Epithelial cell of prostate (primary cell): ENCODE measurements at regions not wholly inside any gene's neighbourhood (a gene's known extent, or its start where the extent isn't known, plus 50 kb on each side); places are given as distances from the start of the nearest gene placed in this dataset.

Source experiments
- DNase-seq: peaks from one replicate; pipeline ENCODE4 v3.0.0-alpha.2; 2011; ENCODE audit warnings: low read depth, low spot score
- H3K27ac ChIP-seq: fragments of 450-650 bp; 2 replicates; pipeline ENCODE4 v1.5.1; 2017; ENCODE audit warnings: mild to moderate bottlenecking

DNA sequence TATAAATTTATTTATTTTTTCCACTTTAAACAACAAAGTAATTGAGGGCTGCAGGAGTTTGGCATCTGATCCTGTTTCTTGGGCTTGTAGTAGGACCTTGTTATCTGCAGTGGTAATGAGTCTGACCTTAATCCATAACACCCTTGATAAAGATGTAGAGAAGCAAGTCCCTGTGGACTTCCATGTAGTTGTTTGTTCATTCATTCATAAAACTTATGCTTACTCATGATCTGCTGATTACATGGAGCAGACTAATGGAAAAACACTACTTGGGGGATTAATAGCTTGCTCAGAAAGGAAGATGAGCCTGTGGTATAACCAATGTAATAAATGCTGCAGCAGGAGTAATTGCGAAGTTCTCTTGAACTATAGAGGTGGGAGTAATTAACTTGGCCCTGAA, 271.5 kb upstream of the TBL1XR1 start:
- DNase-seq, result no peak
- no peak overlapping the region for H3K27ac ChIP-seq

DNA sequence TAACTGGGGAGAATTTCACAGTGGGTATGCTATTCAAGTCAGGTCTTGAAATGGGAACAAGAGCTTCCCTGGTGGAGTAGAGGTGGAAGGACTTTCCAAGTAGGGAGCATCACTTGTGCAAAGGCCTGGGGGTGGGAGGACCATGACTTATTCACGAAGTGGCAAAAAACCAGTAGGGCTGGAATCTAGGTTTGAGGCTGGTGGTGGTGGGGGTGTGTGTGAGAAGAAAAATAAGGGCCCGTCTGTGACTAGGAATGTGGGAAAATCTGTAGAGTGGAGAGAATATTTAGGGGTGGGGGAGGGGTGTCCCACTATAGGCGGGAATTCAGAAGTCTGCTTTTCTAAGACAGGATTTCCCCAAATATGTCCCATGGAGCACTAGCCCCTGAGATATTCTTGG, 271.9 kb upstream of the TBL1XR1 start:
- DNase-seq, result no peak
- H3K27ac ChIP-seq, result no peak overlapping the region

DNA sequence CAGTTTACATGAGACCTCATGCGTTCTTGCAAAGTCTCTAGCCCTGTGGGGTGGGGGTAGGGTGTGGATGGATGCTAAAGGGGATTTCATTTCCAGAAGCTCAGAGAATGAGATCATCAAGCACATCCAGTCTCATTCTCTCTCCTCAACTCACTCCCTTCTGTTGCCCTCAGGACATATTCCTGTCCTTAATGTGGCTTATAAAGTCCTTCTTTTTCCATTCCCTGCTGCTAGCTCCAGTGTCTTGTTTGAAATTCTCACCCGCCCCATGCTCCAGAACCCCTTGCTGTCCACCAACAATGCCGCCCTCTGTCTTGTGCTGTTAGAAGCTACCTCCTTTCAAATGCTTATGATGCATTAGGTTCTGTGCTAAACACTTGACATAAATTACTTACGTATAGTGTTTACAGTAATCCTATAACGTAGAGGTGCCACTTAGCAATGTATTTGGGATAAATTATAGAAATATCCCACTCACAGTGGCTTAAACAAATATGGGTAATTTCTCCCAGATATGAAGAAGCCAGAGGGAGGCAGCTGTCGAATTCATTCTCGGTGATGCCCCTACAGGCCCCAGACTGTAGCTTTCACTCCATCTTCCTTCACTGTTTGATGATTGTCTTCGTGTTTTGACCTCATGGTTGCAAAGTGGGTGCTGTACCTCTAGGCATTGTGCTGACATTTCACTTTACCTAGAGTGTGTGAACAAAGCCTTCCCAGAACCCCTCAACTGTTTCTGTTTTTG, 273.1 kb upstream of the TBL1XR1 start:
- H3K27ac ChIP-seq, result no peak overlapping the region
- no peak for DNase-seq

DNA sequence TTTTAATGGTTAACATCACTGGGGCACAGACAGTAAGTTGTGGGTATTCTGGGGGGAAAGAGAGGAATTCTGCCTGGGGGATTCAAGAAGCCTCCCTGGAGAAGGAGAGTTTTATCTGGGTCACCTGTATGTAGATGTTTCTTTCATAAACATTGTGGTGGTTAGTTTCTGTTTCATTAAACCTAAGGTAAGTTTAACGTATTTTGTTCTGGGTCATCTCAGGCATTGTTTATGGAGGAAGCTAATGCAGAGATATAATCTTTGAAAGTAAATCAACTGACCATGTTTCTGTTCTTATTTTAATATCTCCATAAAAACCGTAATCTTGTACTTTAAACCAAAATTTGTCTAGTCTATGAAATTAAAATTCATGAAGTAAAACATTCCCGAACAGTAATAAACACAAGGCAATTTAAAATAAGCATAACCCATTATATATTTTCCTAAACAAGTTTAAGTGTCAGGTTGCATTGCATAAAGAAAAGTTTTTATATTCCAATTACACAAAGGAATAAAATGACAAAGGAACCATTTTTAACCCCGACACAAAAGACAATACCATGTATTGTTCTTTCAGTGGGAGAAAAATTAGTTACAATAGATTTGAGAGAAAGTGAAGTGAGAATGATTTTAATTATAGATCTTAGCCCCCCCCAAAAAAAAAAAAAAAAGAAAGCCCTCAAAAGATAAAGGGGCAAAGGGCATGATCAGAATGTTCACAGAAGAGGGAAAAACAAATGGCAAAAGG, 274.6 kb upstream of the TBL1XR1 start:
- no peak for DNase-seq
- H3K27ac ChIP-seq, result no peak overlapping the region

DNA sequence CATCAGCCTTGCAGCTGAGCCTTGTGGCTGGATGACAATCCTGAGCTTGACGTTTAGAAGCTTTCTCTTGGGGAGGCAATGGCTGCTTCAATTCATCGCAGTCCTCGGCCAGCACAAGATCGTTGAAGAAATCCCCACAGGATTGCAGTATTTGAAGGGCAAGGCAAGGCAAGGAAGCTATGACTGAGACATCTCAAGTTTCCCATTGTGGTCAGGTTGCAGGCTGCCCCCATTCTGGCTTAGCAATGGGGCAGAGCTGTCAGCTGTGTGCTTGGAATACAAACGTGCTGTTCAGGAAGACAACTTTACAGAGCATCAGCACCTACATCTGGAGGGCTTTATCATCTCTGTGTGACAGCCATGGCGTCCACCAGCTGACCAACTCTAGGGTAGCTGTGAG, 275.9 kb upstream of the TBL1XR1 start:
- no peak for DNase-seq
- H3K27ac ChIP-seq, result no peak overlapping the region

DNA sequence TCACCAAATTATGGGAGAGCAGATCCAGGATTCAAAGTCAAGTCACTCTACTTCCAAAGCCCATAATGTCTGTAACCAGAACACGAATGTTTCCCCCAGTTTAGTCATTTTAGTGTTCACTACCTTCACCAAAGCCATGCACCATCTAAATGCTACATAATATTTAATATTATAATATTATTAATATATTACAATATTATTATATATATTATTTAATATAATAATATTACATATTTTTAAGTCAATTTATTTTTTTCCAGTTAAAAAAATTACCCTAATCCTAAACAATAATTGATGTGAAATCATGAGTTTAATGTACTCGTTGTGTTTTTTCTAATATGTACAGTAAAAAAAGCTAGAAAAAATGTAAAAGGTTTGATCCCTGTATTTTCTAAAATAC, 276.6 kb upstream of the TBL1XR1 start:
- H3K27ac ChIP-seq, result no peak overlapping the region
- DNase-seq, result no peak

DNA sequence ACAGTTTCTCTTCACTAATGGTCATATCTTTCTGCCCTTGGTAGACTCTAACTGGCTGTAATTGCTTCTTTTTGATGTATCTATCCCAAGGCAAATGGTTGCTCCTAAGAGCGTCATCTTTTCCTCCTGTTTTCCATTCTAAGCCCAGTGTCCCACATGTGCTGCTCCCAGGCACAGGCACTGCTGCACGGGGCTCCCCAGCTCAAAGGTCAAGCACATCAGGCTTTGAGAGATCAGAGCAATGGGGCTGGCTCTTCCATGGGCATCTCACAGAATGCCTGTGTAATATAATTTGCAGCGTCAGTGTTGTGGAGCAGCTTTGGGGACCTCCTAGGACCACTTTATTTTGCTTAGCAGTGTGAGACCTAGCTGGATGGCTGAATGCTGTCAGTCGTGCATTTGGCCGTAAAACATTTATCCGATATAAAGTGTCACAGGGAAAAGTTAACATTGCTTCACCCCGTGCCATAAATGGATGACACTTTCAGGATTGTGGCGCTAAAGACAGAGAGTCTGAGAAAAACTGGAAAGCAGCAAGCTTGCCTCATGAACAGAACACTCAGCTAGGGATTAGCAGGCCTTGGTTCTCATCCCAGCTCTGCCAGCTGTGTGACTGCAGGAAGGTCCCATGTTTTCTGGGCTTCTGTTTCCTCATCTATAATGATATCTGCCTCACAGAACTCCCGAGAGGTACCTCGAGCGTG, 277.5 kb upstream of the TBL1XR1 start:
- H3K27ac ChIP-seq, result no peak overlapping the region
- no peak for DNase-seq

DNA sequence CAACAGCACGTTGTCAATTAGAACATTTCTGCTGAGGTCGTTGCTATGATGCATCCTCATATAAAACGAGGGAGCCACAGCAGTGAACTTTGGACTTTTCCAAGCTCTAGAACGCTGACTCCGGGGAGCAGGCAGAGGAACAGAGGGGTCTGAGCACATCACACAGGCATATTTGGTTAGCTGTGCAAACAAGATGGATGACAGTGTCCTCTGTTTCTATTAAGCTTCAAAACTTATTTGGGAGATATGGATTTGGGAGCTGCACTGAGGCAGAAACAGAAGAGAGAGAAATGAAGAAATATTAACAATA, 278.0 kb upstream of the TBL1XR1 start:
- no peak for DNase-seq
- no peak overlapping the region for H3K27ac ChIP-seq

DNA sequence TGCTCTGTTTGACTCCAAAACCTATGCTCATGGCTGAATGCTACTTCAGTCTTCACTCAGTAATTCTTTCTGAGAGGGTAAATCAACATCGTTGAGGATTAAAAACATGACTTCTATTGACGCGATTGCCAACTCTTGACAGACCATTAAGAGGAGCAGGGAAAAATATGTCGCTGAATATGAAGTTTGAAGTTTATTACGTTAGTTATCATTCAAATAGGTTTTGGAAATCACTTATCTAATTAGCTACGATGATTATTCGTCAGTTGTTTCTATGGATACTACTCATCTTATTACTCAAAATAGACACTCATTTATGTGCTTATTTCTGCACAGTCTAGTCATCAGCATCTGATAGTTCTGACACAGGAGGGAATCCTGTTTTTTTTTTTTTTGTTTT, 279.2 kb upstream of the TBL1XR1 start:
- no peak overlapping the region for H3K27ac ChIP-seq
- no peak for DNase-seq

DNA sequence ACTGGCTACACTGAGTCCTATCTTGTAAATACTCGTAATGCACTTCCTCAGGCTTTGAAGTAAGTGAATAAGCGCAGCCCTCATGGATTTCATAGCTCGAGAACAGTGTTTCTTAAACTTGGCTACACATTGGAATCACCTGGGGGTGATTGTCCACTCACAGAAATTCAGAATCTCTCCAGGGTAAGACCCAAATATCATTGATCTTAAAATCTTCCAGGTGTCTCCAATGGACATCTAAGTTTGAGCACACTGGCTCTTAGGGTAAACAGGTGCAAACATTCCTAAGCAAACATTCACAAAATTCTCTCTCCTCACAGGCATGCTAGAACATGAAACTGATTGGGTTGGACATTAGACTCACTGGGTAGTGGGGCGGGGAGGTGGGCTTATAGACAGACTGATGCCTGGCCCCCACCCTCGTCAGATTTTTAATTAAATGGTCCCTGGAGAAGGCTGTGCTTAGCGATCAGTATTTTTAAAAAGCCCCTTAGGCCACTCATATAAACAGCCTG, 279.7 kb upstream of the TBL1XR1 start:
- DNase-seq, result no peak
- peak overlapping the region; percentile 95 for H3K27ac ChIP-seq

DNA sequence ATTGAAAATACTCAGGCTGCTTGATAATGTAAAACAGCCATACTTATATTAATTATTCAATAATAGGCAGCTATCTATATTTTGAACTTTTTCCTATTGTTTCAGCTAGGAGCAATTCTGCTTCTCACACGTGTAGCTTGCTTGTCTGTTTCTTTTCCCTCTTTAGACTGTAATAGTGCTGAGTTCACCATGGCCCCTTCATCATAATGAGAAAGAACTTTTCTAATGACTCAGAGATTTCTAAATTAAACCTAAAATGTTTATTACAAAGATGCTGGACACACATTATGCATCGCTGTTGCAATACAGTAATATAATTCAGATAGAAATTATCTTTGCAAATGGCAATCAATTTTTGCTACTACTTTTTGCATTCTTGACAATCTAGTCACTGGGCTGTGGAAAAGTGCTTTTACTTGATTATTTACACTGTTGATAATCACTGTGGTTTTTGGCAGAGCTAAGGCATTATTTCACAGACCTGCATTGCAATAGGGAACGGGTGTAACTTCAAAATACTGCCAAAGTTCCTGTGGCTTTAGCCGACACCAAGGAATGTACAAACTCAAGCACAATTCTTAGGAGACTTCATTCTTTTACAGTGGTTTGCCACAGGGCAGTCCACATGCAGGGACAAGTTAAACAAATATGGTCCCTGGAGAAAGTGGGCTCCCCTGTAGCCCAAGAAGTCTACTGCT, 281.0 kb upstream of the TBL1XR1 start:
- peak; percentile 98 for DNase-seq

DNA sequence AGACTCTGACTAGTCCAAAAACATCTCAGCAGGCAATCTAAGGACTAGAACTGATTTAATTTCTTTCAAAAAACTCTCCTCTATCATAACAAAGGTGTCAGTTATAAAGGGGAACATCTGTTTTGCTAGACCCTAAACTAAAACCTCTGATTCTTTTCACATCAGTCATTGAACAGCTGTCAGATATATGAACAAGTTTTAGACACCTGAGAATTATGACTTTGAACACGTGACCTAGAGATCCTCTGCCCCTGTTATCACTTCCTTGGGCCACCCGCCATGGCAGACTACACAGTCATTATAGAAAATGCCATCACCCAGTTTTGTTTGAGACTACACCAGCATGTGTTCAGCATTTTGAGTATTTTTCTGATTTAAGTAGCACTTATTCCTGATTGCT, 282.3 kb upstream of the TBL1XR1 start:
- no peak for DNase-seq
- H3K27ac ChIP-seq, result peak overlapping the region; percentile 95

More for the DNA sequence above, 281.0 kb upstream of the TBL1XR1 start:
- peak overlapping the region; percentile 95 for H3K27ac ChIP-seq

DNA sequence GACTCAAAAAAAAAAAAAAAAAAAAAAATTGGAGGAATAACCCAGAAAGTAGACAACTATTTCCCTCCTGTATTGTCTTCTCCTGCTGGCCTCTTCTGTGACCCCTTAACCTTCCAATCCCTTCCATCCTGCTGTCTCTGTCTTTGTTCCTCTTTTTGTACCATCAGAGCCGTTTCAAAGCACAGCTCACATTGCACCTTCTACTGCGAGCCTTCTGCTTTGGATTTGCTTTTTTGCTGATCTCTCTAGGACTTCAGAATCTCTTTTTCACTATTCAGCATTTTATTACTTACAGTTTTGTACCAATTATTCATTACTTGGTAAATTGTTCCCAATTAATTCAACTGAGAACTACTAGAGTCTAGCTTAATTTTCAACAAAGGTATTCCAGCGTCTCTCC, 284.0 kb upstream of the TBL1XR1 start:
- DNase-seq, result no peak
- no peak overlapping the region for H3K27ac ChIP-seq

DNA sequence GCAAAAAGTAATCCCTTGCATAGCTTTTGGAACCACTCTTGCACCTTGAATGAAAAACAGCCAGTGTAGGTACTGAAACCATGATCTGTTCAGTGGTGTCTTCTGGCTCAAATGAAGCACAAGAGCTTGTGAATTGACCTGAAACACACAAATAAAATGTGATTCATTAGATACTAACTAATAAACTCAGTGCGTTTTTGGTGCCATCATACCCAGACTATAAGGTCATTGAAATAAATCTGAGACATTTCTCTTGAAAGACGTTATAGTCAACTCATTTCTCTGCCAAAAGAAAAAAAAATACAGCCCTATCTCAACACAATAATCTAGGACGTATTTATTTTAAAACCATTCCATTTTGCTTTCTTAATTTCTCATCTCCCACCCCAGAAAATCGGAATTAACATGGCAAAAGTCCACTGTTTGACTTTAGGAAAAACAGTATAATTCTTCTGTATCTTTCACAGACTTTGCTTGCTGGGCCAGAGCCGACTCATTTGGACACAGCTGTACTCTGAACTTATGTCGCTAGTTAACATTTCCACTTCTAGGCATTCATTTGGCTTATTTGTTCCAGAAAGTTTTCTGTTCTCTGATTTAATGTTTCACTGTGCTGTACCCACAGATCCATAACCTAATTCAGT, 284.9 kb upstream of the TBL1XR1 start:
- peak overlapping the region; percentile 65 for H3K27ac ChIP-seq
- DNase-seq, result peak; percentile 22

DNA sequence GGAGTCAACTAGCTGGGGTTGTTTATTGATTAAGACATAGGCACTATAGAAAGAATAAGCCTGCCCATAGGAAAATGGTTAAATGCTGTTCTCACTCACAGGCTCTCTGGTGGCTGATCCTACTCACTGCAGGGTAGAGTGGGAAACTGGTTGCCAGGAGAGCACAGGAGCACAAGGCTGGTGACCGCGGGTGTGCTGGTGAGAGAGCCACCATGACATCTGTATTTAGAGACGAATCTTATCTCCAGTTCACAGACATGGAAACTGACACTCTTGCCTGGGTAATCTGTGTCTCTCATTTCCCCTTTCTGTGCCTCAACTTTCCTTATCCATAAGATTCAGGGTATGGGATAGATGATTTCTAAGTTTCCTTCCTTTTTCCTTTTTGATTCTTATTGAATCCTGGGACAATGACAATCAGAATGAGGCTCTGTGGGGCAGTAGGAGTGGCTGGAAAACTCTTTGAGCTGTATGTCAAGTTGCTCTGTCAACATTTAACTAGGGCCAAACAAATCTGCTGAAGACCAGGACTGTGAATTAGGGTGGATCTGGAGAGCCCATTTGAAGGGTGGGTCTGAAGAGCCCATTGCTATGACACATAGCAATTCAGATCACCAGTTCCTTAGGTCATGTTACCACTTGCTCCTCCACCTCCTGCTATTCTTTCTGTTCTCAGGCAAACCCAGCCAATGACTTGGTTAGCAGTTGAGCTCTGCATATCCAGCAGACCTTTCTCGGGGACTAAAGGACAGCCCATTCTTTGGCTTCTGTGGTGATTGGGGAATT, 286.1 kb upstream of the TBL1XR1 start:
- peak; percentile 78 for DNase-seq
- H3K27ac ChIP-seq, result peak overlapping the region; percentile 65

DNA sequence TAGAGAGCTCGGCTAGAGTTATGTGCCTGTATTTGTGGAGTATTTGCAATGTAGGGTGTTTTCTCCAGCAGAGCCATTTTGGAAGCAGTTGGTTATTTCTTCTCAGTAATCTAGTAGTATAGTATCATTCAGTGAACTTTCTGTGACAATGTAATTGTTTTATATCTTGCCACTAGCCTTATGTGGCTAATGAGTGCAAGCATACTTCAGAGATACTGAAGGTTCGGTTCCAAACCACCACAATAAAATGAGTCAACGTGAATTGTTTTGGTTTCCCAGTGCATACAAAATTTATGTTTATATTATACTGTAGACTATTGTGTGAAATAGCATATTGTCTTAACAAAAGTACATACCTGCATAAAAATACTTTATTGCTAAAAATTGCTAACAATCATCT, 286.9 kb upstream of the TBL1XR1 start:
- peak overlapping the region; percentile 65 for H3K27ac ChIP-seq
- no peak for DNase-seq

DNA sequence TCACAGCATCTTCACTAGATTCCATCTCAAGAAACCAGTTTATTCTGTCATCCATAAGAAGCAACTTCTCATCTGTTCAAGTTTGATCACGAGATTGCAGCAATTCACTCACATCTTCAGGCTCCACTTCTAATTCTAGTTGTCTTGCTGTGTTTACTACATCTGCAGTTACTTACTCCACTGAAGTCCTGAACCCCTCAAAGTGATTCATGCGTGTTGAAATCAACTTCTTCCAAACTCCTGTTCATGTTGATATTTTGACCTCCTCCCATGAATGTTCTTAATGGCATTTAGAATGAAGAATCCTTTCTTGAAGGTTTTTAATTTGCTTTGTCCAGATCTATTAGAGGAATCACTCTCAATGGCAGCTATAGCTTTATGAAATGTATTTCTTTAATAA, 287.6 kb upstream of the TBL1XR1 start:
- DNase-seq, result no peak

DNA sequence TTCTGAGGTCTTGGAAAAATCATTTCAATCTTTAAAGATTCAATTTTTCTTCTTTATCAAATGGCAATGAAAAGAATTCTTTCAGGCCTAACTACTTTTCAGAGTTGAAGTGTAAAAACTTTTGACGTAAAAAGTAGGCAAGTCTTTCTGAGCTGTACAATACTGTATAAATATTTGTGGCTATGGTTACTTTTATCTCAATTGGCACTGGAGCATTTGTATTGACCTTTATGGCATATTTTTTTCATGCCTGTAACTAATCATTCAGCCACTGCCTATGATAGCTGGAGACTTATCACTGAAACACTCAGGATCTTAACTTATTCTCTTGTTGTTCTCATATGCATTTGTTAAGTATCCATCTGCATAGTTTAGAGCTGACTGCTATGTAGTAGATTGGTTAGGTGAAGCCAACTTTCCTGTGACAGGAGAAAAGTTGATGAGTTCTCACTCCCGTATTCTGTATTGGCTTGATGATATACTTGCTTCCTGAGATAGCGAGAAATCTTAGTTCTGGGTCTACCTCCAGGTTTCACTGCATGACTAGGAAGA, 290.4 kb upstream of the TBL1XR1 start:
- H3K27ac ChIP-seq, result no peak overlapping the region
- no peak for DNase-seq

More for the DNA sequence above, 287.6 kb upstream of the TBL1XR1 start:
- no peak overlapping the region for H3K27ac ChIP-seq

DNA sequence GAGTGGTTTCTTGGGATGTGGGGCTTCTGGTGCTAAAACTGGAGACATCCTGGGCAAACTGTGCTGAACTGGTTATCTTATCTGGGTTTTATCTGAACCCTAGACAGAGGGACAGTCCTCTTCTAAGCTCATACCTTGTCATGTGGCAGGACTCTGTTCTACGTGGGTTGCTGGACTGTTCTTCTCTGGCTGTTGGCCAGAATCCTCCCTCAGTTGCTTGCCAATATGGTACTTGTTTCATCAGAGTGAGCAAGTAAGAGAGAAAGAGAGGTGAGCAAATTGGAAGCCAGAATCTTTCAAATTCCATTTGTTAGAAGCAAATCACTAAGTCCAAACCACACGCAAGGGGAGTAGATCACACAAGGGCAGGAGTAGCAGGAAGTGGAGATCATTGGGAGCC, 291.5 kb upstream of the TBL1XR1 start:
- H3K27ac ChIP-seq, result no peak overlapping the region
- DNase-seq, result no peak
